Body of pancreas (tissue), 4 donors: ENCODE measurements at regions not wholly inside any gene's neighbourhood (a gene's known extent, or its start where the extent isn't known, plus 50 kb on each side); places are given as distances from the start of the nearest gene placed in this dataset.

ENCODE experiments used
- CTCF ChIP-seq, 7 experiments: fragments of 450-650 bp in 4 of 7; fragments of 200-600 bp in 3 of 7; sonication (generic) in 3 of 7; IDR thresholded peaks; one replicate each; pipeline ENCODE4 v1.5.1; 2016 to 2019; ENCODE audit warnings: antibody characterized with exemption in 7 of 7
- POLR2A ChIP-seq, 3 donors: fragments of 450-650 bp; IDR thresholded peaks; one replicate each; pipeline ENCODE4 v1.6.1; 2016; ENCODE audit warnings: antibody characterized with exemption in 3 of 3, mild to moderate bottlenecking in 2 of 3

GRCh38 chrX:107522901-107523300 is 73.4 kb downstream of the FRMPD3 start:
- no peak for TF ChIP-seq POLR2A (IDR thresholded peaks at IDR 0.05)
- TF ChIP-seq CTCF (IDR thresholded peaks at IDR 0.05) = no peak
